ENCODE measurements at regions not wholly inside any gene's neighbourhood (a gene's known extent, or its start where the extent isn't known, plus 50 kb on each side); places are given as distances from the start of the nearest gene placed in this dataset.

DNA sequence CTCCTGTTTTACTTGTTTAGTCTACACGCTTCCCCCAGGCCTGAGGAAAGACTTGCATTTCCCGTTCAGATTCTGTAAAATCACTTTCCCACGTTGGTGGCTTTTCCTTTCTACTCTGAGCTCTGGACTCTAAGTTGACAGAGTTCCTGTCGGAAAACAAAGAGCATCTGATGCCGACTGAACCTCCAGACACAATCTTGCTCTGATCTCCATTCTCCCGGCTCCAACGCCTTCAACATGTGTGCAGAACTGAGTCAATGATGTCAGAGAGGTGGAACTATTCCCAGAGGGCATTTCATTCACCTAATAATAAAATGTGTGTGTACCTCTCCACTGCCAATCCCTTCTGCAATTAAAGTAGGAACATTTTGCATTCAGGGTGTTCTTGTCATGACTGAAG is 147.7 kb downstream of the MIS18A start:
- BruUV-seq (replicated peaks): no TSS peak
- Histone ChIP-seq H3K9me3 (ENCODE audit: low read length) (peaks cover 5% of the 10 kb centered on the region; the same call in 1 of the 2 replicates), H3K27me3 (ENCODE audit: control insufficient read depth in 1 of 2, insufficient read depth in 2 of 2, low read length in 2 of 2) (no peaks in the 10 kb centered on the region; a peak in 1 of 5 replicates), H3K79me2 (ENCODE audit: insufficient read depth, low read length) (no peaks in the 10 kb centered on the region), H2AFZ (ENCODE audit: low read length) (no peak overlapping the region), H3K9ac (ENCODE audit: insufficient read depth, low read depth, low read length) (no peak overlapping the region), H3K4me3 (replicated peaks in 1 of 3; ENCODE audit: insufficient read depth in 1 of 3, low read depth in 2 of 3, low read length in 3 of 3) (no peak overlapping the region), H3K4me2 (ENCODE audit: low read depth, low read length) (0 out of 2 replicates have a peak overlapping the region, but pooled peaks have one; percentile 10), H3K27ac (ENCODE audit: extremely low read length, insufficient read depth, low read length) (no peak overlapping the region), H4K20me1 (ENCODE audit: insufficient read depth, low read length) (no peaks in the 10 kb centered on the region), H3K4me1 (ENCODE audit: insufficient read depth, low read length) (peaks cover 27% of the 10 kb centered on the region), H3K36me3 (replicated peaks in 1 of 2; ENCODE audit: control insufficient read depth in 1 of 2, insufficient read depth in 2 of 2, low read length in 2 of 2) (no peaks in the 10 kb centered on the region)
- ChIA-PET CTCF (ENCODE audit: low intra/inter-chr PET ratio, low total read pairs) (no interaction called here), POLR2A (no interaction called here)
- in situ Hi-C loops (cut with HindIII; ENCODE audit: extremely low pct_ligation_motif_present, low pct_unique_long_range_greater_than_20kb): no loop called here
- DNase-seq (ENCODE audit: low spot score) (peak; percentile 31), FAIRE-seq (no peak), ATAC-seq (peak; percentile 59; the same call in 2 of the 3 replicates)
- 3% methylated on average over 7 of the region's 7 CpGs for WGBS (ENCODE audit: low lambda C conversion rate)
- intact Hi-C loops (cut with micrococcal nuclease; ENCODE audit: unreplicated experiment): no loop called here
- TF ChIP-seq, protein P1, sequence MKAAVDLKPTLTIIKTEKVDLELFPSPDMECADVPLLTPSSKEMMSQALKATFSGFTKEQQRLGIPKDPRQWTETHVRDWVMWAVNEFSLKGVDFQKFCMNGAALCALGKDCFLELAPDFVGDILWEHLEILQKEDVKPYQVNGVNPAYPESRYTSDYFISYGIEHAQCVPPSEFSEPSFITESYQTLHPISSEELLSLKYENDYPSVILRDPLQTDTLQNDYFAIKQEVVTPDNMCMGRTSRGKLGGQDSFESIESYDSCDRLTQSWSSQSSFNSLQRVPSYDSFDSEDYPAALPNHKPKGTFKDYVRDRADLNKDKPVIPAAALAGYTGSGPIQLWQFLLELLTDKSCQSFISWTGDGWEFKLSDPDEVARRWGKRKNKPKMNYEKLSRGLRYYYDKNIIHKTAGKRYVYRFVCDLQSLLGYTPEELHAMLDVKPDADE (CRISPR knock-in tag; IDR thresholded peaks at IDR 0.05): no peak
- no peak for TF ChIP-seq GATAD1 (CRISPR knock-in tag; IDR thresholded peaks at IDR 0.05)

DNA sequence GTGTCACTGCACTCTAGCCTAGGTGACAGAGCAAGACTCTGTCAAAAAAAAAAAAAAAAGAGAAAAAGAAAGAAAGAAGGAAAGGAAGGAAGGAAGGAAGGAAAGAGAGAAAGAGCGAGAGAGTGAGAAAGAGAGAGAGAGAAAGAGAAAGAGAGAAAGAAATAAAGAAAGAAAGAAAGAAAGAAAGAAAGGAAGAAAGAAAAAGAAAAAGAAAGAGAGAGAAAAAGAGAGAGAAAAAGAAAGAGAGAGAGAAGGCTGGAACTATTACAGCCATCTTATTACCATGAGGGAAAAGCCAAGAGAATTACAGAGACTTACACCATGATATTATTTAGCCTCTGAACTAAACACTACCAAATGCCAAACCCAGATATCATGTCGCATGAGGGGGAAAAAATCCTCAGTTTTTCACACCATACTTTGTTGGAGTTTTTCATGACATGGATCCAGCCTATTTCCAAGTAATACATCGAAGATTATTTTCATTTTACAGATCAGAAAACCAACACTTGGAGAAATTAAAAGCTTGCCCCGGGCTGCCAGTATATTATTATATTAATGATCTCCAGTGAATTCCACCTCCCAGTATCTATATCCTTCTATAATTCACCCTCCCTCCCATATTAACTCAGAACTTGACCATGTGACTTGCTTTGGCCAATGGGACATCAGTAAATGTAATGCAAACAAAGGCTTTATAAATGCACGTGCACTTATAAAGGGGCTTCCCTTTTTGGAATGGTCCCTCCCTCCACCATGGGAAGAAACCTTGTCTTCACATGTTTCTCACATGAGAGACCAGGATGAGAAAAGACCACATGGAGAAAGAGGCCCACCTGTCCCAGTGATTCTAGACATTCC is 148.6 kb downstream of the MIS18A start:
- Histone ChIP-seq H3K36me3 (replicated peaks in 1 of 2; ENCODE audit: control insufficient read depth in 1 of 2, insufficient read depth in 2 of 2, low read length in 2 of 2) (no peaks in the 10 kb centered on the region), H3K79me2 (ENCODE audit: insufficient read depth, low read length) (no peaks in the 10 kb centered on the region), H2AFZ (ENCODE audit: low read length) (no peak overlapping the region), H3K4me1 (ENCODE audit: insufficient read depth, low read length) (peaks cover 27% of the 10 kb centered on the region), H3K4me2 (ENCODE audit: low read depth, low read length) (no peak overlapping the region), H3K4me3 (replicated peaks in 1 of 3; ENCODE audit: insufficient read depth in 1 of 3, low read depth in 2 of 3, low read length in 3 of 3) (no peak overlapping the region), H3K9ac (ENCODE audit: insufficient read depth, low read depth, low read length) (no peak overlapping the region), H3K27me3 (ENCODE audit: control insufficient read depth in 1 of 2, insufficient read depth in 2 of 2, low read length in 2 of 2) (no peaks in the 10 kb centered on the region; a peak in 1 of 5 replicates), H3K9me3 (ENCODE audit: low read length) (peaks cover 5% of the 10 kb centered on the region; the same call in 1 of the 2 replicates), H3K27ac (ENCODE audit: extremely low read length, insufficient read depth, low read length) (no peak overlapping the region), H4K20me1 (ENCODE audit: insufficient read depth, low read length) (no peaks in the 10 kb centered on the region)
- no peak for DNase-seq (ENCODE audit: low spot score)
- intact Hi-C loops (cut with micrococcal nuclease; ENCODE audit: unreplicated experiment) (no loop called here), in situ Hi-C loops (cut with HindIII; ENCODE audit: extremely low pct_ligation_motif_present, low pct_unique_long_range_greater_than_20kb) (no loop called here)
- ATAC-seq: no peak
- ChIA-PET POLR2A (no interaction called here), CTCF (ENCODE audit: low intra/inter-chr PET ratio, low total read pairs) (no interaction called here)
- FAIRE-seq: no peak
- no TSS peak for BruUV-seq (replicated peaks)
- no peak for TF ChIP-seq ZNF614 (CRISPR knock-in tag; IDR thresholded peaks at IDR 0.05; ENCODE audit: borderline replicate concordance)
- TF ChIP-seq, protein P2, sequence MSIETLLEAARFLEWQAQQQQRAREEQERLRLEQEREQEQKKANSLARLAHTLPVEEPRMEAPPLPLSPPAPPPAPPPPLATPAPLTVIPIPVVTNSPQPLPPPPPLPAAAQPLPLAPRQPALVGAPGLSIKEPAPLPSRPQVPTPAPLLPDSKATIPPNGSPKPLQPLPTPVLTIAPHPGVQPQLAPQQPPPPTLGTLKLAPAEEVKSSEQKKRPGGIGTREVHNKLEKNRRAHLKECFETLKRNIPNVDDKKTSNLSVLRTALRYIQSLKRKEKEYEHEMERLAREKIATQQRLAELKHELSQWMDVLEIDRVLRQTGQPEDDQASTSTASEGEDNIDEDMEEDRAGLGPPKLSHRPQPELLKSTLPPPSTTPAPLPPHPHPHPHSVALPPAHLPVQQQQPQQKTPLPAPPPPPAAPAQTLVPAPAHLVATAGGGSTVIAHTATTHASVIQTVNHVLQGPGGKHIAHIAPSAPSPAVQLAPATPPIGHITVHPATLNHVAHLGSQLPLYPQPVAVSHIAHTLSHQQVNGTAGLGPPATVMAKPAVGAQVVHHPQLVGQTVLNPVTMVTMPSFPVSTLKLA (IDR thresholded peaks at IDR 0.05): 0 out of 2 replicates have a peak, but pooled peaks have one; percentile 16
- WGBS (ENCODE audit: low lambda C conversion rate): 34% methylated on average over 5 of the region's 5 CpGs
